ENCODE measurements at regions not wholly inside any gene's neighbourhood (a gene's known extent, or its start where the extent isn't known, plus 50 kb on each side); places are given as distances from the start of the nearest gene placed in this dataset.
A peak's percentile ranks its signal among the peaks of the same experiment; 100 is the strongest.

DNA sequence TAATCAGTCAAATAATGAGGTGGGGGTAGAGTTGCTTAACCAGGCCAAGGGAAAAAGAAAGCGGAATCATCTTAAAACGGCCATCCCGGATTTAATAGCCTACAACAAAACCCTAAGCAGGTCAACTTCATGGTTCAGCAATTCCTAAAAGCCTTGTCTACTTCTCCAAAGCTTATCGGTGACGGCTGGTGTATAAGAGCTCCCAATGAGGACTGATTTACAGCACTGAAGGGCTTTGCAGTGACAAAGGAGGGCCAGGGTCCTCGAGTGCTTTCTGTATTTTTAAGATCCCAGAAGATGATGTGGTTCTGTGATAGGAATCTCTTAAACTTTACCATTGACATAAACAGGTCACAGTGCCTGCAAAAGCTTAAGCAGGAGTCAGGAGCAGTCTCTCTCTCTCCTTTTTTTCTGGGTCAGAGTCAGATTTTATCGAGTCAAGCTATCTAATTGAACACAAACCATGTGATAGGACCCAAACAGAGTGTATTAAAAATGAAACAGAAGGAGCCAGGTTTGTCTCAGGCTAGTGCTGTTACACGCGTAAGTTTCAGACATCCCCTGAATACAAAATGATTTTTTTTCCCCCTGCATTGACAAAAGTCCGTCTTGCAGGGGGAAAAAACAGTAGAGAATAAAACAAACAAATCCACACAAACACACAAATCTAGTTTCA is 663.6 kb upstream of the ZNF608 start:
- no TSS peak for BruUV-seq (replicated peaks)
- H3K36me3 Mint-ChIP-seq (ENCODE audit: insufficient read depth, unreplicated experiment): no peaks in the 10 kb centered on the region
- POLR2A ChIA-PET: no interaction called here
- intact Hi-C loops (cut with micrococcal nuclease; ENCODE audit: unreplicated experiment): loop anchor here (5.0 to 10.0 kb wide), 2 partner anchors 395 to 658 kb away; no protein-coding TSS in a partner anchor
- peaks cover 27% of the 10 kb centered on the region for H3K4me1 ChIP-seq
- DNase-seq: no peak
- CTCF ChIA-PET: no interaction called here
- H3K4me3 ChIP-seq (ENCODE audit: low read depth, low read length): no peak overlapping the region
- H3K4me1 Mint-ChIP-seq (ENCODE audit: low read depth, unreplicated experiment): peaks cover 31% of the 10 kb centered on the region
- H3K27me3 ChIP-seq (replicated peaks; ENCODE audit: control insufficient read depth, insufficient read depth, low read length): no peaks in the 10 kb centered on the region
- 0 out of 2 replicates have a peak, but pooled peaks cover 3% of the 10 kb centered on the region for H3K9me3 ChIP-seq
- no peak overlapping the region for H3K27ac Mint-ChIP-seq (ENCODE audit: unreplicated experiment)
- no peaks in the 10 kb centered on the region for H3K27me3 Mint-ChIP-seq (ENCODE audit: insufficient read depth, unreplicated experiment)
- no peak overlapping the region for H3K4me3 Mint-ChIP-seq (ENCODE audit: unreplicated experiment)
- TF ChIP-seq, protein P1, sequence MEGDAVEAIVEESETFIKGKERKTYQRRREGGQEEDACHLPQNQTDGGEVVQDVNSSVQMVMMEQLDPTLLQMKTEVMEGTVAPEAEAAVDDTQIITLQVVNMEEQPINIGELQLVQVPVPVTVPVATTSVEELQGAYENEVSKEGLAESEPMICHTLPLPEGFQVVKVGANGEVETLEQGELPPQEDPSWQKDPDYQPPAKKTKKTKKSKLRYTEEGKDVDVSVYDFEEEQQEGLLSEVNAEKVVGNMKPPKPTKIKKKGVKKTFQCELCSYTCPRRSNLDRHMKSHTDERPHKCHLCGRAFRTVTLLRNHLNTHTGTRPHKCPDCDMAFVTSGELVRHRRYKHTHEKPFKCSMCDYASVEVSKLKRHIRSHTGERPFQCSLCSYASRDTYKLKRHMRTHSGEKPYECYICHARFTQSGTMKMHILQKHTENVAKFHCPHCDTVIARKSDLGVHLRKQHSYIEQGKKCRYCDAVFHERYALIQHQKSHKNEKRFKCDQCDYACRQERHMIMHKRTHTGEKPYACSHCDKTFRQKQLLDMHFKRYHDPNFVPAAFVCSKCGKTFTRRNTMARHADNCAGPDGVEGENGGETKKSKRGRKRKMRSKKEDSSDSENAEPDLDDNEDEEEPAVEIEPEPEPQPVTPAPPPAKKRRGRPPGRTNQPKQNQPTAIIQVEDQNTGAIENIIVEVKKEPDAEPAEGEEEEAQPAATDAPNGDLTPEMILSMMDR (IDR thresholded peaks at IDR 0.05; ENCODE audit: insufficient read depth in 1 of 2, low read depth in 1 of 2, low read length in 1 of 2, severe bottlenecking in 1 of 2, unreplicated experiment in 1 of 2): no peak
- no peaks in the 10 kb centered on the region for H3K9me3 Mint-ChIP-seq (ENCODE audit: unreplicated experiment)
- H3K36me3 ChIP-seq (ENCODE audit: control insufficient read depth, insufficient read depth, low read length): no peaks in the 10 kb centered on the region

DNA sequence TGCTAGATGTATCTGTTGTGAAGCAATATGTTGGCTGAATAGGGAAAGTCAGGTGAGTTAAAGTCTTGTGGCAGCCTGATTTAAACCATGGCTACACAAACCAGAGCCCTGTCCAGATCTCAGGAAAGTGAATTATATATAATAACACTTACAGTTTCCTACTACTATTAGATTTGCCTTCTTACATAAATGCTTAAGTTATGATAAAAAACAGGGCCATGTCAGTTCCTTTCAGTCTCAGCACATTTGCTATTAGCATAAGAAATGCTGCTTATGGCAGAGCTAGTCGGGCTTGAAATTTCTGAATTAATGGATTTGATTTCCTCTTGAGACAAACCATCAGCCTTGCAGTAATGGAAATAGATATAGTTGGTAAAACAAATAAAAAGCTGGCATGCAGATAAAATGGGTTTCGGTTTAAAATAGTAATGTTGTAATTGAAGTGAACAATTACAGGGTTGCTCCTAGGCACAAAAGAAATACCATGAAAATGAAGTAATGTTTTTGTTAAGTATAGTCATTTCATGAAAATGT is 664.2 kb upstream of the ZNF608 start:
- Mint-ChIP-seq H3K4me1 (ENCODE audit: low read depth, unreplicated experiment) (peaks cover 31% of the 10 kb centered on the region), H3K4me3 (ENCODE audit: unreplicated experiment) (no peak overlapping the region), H3K27ac (ENCODE audit: unreplicated experiment) (no peak overlapping the region), H3K36me3 (ENCODE audit: insufficient read depth, unreplicated experiment) (no peaks in the 10 kb centered on the region), H3K27me3 (ENCODE audit: insufficient read depth, unreplicated experiment) (no peaks in the 10 kb centered on the region), H3K9me3 (ENCODE audit: unreplicated experiment) (no peaks in the 10 kb centered on the region)
- POLR2A ChIA-PET: no interaction called here
- CTCF ChIA-PET: no interaction called here
- H3K9me3 ChIP-seq: 0 out of 2 replicates have a peak, but pooled peaks cover 3% of the 10 kb centered on the region
- no peak overlapping the region for H3K4me3 ChIP-seq (ENCODE audit: low read depth, low read length)
- intact Hi-C loops (cut with micrococcal nuclease; ENCODE audit: unreplicated experiment): loop anchor here (5.0 kb wide), 1 partner anchor 658 kb away; no protein-coding TSS in a partner anchor
- H3K27me3 ChIP-seq (replicated peaks; ENCODE audit: control insufficient read depth, insufficient read depth, low read length): no peaks in the 10 kb centered on the region
- no TSS peak for BruUV-seq (replicated peaks)
- no peak for DNase-seq
- peaks cover 27% of the 10 kb centered on the region for H3K4me1 ChIP-seq
- TF ChIP-seq, protein P1 (IDR thresholded peaks at IDR 0.05; ENCODE audit: insufficient read depth in 1 of 2, low read depth in 1 of 2, low read length in 1 of 2, severe bottlenecking in 1 of 2, unreplicated experiment in 1 of 2): no peak
- no peaks in the 10 kb centered on the region for H3K36me3 ChIP-seq (ENCODE audit: control insufficient read depth, insufficient read depth, low read length)

DNA sequence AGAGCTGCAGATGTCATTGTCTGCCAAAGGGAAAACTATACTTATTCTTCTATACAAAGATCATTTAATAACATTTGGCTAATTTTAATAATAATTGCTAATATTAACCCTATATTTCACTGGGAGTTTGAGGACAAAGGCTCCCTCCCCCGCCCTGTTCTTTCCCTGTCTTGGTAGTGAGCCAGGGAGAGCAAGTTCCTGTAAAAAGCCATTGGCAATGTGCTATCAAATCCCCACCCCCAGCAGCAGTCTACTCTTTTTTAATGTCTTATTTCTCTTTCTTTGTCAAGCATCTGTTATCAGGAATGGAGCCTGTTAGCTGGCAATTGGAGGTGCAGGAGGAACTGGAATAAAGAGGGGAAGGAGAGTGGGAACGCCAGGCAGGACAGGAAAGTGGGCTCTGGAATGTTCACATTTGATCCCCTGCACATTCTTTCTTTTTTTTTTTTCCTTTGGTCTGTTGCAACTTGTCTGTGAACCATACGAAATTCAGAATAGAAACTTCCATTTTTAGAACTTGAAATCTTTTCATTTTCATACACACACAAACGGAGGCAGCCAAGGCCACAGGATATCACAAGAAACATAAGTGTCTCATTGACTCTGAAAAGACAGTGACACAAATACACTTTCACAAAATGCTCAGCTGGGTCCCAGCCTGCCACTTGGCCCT is 664.8 kb upstream of the ZNF608 start:
- no peaks in the 10 kb centered on the region for H3K36me3 ChIP-seq (ENCODE audit: control insufficient read depth, insufficient read depth, low read length)
- H3K4me1 Mint-ChIP-seq (ENCODE audit: low read depth, unreplicated experiment): peaks cover 31% of the 10 kb centered on the region
- peaks cover 27% of the 10 kb centered on the region for H3K4me1 ChIP-seq
- TF ChIP-seq, protein P1 (IDR thresholded peaks at IDR 0.05; ENCODE audit: insufficient read depth in 1 of 2, low read depth in 1 of 2, low read length in 1 of 2, severe bottlenecking in 1 of 2, unreplicated experiment in 1 of 2): no peak
- DNase-seq: no peak
- no peaks in the 10 kb centered on the region for H3K36me3 Mint-ChIP-seq (ENCODE audit: insufficient read depth, unreplicated experiment)
- POLR2A ChIA-PET: no interaction called here
- no TSS peak for BruUV-seq (replicated peaks)
- no peaks in the 10 kb centered on the region for H3K27me3 ChIP-seq (replicated peaks; ENCODE audit: control insufficient read depth, insufficient read depth, low read length)
- intact Hi-C loops (cut with micrococcal nuclease; ENCODE audit: unreplicated experiment): loop anchor here (5.0 kb wide), 1 partner anchor 659 kb away; no protein-coding TSS in a partner anchor
- H3K9me3 ChIP-seq: no peaks in the 10 kb centered on the region
- CTCF ChIA-PET: no interaction called here
- H3K9me3 Mint-ChIP-seq (ENCODE audit: unreplicated experiment): no peaks in the 10 kb centered on the region
- peak overlapping the region; percentile 18 for H3K4me3 Mint-ChIP-seq (ENCODE audit: unreplicated experiment)
- H3K27ac Mint-ChIP-seq (ENCODE audit: unreplicated experiment): peak overlapping the region; percentile 71
- H3K27me3 Mint-ChIP-seq (ENCODE audit: insufficient read depth, unreplicated experiment): no peaks in the 10 kb centered on the region
- H3K4me3 ChIP-seq (ENCODE audit: low read depth, low read length): no peak overlapping the region
